ENCODE measurements at regions not wholly inside any gene's neighbourhood (a gene's known extent, or its start where the extent isn't known, plus 50 kb on each side); places are given as distances from the start of the nearest gene placed in this dataset.
A peak's percentile ranks its signal among the peaks of the same experiment; 100 is the strongest.

- DNase-seq (ENCODE audit: low spot score), result no peak
These were observed 376.7 kb downstream of the DNAH5 start for GRCh38 chr5:13567819-13568218.

DNA sequence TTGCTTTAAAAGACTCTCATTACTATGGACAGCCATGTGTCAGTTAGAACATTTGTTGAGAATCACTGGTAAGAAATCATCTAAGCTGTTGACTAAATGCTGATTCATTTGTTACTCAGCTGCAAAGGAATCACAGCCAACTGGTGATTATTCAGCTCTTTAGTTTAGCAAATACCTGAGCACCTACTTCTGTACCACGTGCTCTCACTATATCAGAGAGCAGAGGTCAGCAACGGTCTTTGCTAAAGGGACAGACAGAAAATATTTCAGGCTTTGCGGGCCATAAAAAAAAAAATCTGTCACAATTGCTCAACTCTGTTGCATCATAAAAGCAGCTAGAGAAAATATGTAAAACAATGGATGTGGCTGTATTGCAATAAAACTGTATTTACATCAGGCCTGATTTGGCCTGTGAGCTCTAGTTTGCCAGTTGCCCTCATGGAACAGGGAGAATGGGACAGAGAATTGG, 377.6 kb downstream of the DNAH5 start:
- no peak for DNase-seq (ENCODE audit: low spot score)

DNA sequence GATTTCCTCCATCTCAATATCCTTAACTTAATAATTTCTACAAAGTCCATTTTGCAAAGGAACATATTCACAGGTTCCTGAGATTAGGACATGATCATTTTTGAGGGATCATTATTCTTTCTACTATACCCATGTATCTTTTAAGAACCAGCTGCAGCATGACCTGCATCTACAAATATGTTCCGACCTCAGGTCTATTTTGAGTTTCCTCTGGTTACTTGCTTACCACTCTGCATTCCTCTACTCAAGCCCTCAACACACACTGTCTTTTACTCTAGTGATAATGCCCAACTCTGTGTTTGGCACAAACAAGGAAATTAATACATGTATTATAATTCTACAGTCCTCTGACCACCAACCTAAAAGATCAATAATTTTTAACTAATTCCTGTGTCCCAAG, 386.1 kb downstream of the DNAH5 start:
- DNase-seq (ENCODE audit: low spot score), result no peak

DNA sequence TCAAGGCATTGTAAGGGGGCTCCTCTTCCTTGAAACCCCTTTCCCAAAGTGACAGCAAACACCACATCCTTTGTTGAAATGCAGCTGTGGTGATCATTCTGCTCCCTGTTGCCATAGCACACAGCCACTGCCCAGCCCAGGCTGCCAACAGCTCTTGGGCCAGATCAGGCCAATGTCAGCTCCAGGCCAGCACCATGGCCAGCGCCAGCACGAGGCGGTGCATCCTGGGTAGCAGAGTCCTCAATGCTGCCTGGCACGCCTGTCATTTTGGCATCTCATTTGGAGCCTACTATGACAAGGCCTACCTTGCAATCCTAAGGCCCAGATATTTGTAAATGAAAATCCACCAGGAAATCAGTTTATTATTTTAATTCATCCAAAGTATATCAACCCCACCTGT, 390.6 kb downstream of the DNAH5 start:
- DNase-seq (ENCODE audit: low spot score), result peak; percentile 14

GRCh38 chr5:13552361-13552760, 392.1 kb downstream of the DNAH5 start:
- DNase-seq (ENCODE audit: low spot score), result no peak

- no peak for DNase-seq (ENCODE audit: low spot score)
These were observed 392.8 kb downstream of the DNAH5 start for GRCh38 chr5:13551645-13552044.

DNA sequence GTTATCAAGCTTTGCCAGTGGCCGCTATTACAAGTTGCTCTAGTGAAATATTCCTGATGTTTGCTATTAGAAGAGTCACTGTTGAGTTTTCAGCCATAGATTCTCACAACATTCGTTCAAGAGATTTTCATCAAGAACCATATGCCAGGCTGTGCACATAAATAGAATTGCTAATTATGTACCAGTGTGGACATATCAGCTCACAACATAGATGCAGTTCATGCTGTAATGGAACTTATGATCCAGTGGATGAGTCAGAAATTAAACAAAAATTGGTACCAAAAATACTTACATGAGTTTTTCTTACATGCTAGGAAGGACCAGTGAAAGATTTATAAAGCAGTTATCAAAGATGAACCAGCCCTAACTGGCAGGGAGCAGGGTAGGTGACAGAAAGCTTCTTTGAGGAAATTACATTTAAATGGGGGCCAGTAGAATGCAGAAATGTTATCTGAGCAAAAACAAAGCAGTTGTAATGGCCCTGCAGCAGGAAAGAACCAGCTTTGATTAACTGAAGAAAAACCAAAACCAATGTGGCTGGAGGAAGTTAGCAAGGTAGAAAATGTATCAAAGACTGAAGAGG, 404.2 kb downstream of the DNAH5 start:
- no peak for DNase-seq (ENCODE audit: low spot score)

GRCh38 chr5:13536933-13537332, 407.6 kb downstream of the DNAH5 start:
- no peak for DNase-seq (ENCODE audit: low spot score)

- DNase-seq (ENCODE audit: low spot score), result no peak
These were observed 410.7 kb downstream of the DNAH5 start for GRCh38 chr5:13533833-13534232.

DNA sequence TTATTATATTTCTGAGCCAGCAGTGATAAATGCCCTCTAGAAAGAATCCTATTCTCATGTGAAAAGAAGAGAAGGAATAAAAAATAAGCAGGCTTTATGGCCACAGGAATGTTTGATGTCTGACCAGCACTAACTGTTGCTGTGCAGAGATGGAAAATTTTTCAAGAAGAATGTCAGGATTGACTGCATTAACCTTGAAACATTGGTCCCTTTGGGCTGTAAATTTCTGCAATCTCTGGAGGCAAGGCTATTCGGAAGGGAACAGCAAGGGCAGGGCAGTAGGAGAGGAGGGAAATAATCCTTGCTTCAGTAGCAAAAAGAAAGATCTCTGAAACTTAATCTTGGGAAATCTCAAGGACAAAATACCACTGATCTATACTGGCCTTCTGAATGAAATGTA, 415.2 kb downstream of the DNAH5 start:
- no peak for DNase-seq (ENCODE audit: low spot score)

DNA sequence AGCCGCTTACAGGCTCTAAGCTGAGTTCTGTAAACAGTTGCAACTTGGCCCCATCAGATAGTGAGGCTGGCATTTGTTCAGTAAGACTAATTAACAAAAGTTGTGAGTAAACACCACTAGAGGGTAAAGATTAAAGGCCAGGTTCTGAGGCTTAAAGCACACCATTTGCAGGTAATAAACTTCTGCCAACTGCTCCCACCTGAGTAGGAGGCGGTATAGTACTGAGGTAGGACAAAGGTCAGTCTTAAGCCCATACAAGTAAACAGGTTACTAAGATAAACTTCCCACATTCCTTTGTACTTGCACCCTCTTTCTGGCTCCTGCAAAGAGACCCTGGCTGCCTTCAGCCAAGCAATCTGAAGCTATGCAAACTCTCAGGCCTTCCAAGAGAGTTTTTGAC, 419.6 kb downstream of the DNAH5 start:
- DNase-seq (ENCODE audit: low spot score), result peak; percentile 14

DNA sequence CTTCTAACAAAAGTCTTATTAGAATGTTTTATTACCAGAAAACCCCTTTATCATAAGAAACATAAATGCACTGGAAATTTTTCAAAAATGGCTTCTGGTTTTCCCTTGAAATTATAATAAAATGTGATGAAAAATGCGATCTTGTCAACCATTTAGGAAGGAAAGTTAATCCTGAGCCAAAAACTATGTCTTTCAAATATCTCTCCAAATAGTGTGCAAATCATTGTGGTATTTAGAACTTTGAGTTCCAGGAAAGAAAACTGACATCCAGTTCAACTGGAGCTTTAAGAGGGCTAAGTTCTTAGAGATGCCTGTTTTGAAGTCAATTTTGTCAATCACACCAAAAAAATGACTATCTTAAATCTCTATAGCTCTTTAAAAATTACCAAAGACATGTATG, 425.4 kb downstream of the DNAH5 start:
- no peak for DNase-seq (ENCODE audit: low spot score)

GRCh38 chr5:13516195-13516594, 428.3 kb downstream of the DNAH5 start:
- peak; percentile 81 for DNase-seq (ENCODE audit: low spot score)

- no peak for DNase-seq (ENCODE audit: low spot score)
These were observed 433.0 kb downstream of the DNAH5 start for GRCh38 chr5:13511442-13511841.

DNA sequence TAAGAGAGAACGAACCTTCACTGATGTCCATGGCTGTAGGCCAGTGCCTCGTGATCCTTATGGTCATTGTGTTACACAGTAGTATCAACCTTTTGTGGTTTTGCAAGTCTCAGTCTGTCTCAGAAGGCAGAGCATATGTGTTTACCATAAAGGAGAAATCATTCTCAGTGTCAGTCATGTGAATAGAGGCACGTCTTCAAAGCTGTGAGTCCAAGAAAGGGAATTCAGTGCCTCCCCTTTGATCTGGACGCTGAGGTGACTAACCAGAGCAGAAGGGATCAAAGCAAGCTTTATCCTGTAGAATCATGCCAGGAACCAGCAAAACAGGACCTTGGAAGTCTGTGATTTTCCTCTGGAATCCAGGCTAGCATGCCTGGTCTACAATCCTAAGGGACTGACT, 433.9 kb downstream of the DNAH5 start:
- DNase-seq (ENCODE audit: low spot score), result no peak

DNA sequence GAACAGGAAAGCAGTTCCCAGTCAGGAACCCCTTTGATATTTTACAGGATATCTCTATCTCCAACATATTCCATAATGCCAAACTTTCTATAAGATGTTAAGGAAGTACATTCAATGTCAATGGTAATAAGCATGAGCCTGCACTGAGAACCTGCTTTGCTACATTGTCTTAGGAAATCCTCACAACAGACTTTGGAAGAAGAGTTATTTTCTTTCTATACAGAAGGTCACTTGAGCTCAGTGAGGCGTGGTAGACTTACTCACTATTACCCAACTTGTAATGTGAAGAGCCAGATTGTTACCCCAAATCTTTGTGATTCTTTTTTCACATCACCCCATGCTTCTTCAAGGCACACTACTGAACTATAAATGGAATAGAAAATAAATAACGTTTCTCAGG, 435.9 kb downstream of the DNAH5 start:
- DNase-seq (ENCODE audit: low spot score), result no peak

DNA sequence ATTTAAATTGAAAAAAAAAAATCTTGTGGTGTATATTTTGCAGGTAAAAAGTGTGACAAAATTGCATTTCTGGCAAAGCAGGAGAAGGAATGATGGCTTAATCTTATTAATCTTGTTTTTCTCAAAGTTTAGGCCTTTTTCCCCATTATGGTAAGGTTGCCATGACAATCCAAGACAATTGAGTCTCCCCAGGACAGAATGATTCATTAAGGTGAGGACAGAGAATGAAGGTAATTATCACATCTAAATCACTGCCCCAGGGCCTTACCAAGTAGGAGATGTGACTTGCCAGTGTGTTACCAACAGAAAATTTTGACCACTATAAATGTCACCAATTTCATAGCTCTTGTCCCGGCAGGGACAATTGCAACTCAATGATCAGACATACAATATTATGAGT, 439.2 kb downstream of the DNAH5 start:
- DNase-seq (ENCODE audit: low spot score), result no peak

DNA sequence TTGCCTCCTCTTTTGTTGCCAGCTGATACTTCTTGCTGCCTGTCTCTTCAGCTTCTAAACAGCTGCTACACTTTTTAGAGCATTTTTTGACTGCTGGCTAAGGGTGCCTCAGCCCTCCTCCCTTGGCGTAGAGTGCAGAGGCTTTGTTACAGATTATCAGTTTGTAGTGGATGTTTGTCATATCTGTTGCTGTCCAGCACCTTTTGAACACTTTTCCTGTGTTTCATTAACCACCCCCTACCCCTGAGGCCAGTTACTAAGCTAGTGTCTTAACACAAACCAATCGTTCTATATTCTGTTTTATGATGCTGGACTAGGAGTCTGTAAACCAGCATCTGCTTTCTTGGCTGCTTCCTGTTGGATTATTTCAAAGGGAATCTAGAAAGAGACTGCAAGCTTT, 441.5 kb downstream of the DNAH5 start:
- DNase-seq (ENCODE audit: low spot score), result no peak

GRCh38 chr5:13501176-13501575, 443.3 kb downstream of the DNAH5 start:
- DNase-seq (ENCODE audit: low spot score), result no peak

DNA sequence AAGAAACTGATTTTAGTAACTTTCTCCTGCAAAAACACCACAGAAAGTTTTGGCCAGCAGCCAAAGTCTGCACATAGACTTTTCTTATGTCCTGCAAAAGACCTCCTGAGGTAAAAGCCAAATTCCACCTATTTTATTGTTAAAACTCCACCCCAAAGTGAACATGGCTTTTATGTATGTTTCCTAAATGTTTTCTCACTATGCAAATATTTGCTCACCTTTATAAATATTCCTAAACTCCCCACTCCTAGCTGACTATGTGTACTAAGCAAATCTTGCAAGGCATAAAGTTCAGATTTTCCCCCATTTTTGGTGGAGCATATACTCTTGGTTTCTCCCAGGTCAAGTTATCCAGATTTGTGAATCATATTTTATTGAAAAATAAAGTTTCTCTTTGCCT, 446.2 kb downstream of the DNAH5 start:
- no peak for DNase-seq (ENCODE audit: low spot score)

- DNase-seq (ENCODE audit: low spot score), result no peak
These were observed 456.1 kb downstream of the DNAH5 start for GRCh38 chr5:13488254-13488931.

DNA sequence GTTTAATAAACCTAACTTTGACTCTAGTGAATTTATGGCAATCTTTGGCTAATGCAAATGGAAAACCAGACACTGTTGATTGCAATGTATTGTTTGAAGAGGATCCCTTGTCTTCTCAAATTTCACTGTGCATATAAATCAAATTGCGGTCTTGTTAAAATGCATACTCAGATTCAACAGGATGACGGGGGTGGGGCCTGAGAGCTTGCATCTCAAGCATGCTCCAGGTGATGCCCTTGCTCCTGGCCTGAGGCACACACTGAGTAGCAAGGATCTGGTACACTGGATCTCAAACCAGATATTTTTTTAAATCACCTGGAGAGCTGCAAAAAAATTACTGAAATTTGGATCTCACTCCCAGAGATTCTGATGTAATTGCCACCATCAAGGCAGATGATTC, 463.7 kb downstream of the DNAH5 start:
- DNase-seq (ENCODE audit: low spot score), result no peak

DNA sequence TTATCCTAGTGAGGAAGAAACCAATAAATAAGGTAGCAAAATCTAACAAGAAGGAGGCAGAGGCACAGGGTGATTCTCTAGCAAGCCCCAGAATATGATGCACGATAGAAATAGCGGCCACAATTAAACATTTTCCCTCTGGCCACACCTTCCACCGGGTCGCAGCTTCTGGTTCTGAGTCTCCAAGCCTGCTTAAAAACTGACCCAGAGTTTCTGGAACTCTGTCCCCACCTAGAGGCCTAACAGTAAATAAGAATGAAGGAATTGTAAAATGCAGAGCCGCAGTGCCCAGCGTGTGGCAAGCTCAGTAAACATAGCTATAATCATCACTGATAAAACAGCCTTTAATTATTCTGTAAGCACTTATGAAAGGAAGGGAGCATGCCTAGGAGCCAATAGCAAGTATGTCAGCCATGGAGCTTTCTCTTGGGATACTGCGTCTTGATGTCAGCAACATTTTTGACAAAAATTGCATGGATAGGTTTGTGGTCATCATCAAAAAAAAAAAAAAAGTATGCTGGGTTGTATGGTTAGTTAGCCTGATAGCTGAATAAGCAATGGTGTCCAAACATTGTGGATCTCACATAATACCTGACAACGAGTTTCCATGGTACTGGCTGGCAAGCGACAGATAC, 465.5 kb downstream of the DNAH5 start:
- peak; percentile 25 for DNase-seq (ENCODE audit: low spot score)

Data from mucosa of gallbladder (tissue), 1 donor.